GM19351 (cell line): ENCODE measurements at regions not wholly inside any gene's neighbourhood (a gene's known extent, or its start where the extent isn't known, plus 50 kb on each side); places are given as distances from the start of the nearest gene placed in this dataset.
"Not testable (repeated sequence)": the region's sequence is repeated elsewhere in the genome, so short reads cannot be mapped to it uniquely, and the experiment has no call there.

Source experiments
- ATAC-seq: cut with Tn5 transposase; IDR thresholded peaks from one replicate; pipeline ENCODE4 v1.9.1; 2021; ENCODE audit warnings: mild to moderate bottlenecking, moderate library complexity; ENCODE audit not compliant: unreplicated experiment

DNA sequence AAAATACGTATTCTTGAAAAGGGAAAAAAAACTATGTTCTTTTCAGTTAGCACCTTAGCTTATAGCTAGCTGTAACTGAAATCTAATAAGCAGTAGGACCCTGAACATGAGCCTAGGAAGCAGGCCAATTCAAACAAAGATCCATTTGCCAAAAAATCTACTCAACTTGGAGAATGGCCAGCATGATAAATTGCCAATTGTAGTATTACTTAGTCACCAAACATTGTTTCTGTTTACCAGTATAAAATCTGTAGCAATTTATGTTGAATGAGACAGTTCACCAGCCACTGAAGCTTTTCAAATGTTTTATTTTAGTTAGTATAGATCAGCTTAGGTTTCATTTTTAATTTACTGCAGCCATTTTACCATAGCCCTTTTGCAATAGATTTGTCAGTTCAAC lies 323.6 kb upstream of the DIPK2B start:
- ATAC-seq, result no peak

DNA sequence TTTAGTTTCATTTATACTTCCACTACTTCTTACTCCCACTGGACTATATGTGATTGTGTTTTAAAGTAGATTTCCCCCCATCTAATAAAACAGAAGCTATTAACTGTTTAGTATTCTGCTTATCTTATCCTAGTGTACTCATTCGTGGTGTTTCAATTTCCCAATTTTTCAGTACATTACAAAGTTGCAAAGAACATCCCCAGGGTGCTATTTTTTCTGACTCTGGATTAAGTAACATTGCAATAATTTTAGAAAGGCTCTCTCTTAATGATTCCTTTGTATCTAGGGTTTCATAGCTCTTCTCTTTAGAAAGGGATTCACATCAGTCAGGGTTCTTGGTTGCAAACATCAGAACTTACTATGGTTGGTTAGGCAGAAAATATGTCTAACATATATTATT lies 317.9 kb upstream of the DIPK2B start:
- no peak for ATAC-seq

DNA sequence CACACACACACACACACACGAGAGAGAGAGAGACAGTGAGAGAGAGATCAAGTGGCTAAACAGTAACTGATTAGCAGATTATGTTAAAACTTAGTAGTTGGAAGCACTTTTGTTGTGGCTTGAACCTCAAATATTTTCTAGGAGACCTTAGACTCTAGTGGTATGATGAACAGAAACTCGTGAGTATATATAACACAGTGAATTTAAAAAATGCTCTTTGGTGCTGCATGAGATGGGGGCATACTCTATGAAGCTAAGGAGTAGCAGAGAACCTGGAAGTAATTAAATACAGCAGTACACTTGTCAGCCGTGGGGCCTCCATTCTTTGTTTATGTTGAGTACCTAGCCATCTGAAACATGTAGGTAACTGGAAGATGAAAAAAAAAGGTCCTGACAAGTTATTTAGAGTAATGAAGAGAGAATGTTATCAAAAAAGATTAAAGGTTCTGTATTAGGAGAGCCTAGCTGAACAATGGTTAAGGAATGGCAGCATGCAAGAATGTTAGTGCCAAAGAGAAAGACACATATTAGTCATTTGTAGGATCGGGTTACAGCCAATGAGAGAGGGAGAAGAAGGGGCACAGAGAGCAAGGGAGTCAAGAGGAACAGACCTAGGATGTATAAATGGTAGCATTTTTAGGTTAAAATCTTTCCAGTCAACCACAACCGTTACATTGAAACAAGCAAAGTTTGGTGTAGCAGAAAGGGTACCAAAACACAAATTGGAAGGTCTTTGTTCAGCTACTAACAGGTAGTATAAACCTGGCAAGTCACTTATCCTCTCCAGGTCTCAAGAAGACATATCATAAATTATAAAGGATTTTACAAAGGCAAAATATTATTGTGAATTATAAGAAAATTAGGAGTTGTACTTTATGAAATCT lies 316.7 kb upstream of the DIPK2B start:
- ATAC-seq, result no peak

DNA sequence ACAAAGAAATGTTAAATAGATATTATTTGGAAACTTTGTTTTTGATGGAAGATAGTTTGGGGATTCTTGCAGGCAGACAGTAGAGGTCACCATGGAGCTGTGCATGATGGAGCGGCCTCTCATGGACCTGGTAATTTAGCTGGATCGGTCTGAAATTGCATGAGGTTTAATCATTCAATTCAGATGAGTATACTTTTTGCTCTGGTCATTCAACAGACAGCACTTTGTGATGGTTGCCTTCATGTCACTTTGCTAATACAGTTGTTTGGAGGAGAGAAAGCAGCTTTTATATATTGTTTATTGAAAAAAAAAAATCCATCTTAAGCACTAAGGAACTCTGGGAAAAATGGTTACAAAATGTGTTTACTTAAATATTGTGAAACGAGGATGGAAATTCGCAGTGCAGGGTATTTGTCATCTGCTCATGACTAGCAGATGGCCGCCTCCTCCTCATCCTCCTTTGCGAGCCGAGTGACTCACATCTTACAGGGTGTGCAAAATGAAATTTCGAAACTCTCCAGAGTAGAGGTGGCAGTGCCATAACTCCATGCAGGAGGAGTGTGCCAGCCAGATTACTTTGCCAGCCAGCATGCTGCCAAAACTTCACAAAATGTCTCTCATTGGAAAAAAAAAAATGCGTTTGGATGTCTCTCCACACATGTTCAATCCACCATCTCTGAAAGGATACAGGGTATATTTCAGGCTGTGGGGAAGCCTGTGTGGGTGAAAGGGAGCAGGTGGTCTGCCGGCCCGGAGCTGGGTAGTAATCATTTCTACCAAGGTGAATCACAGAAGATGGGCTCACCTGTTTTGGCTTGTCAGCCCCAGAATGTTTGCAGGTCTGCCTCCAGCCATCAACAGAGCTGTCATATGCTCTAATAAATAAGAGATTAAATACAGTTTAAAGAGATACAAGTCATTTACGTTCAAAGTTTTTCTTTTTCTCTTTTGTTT lies 314.9 kb upstream of the DIPK2B start:
- no peak for ATAC-seq

DNA sequence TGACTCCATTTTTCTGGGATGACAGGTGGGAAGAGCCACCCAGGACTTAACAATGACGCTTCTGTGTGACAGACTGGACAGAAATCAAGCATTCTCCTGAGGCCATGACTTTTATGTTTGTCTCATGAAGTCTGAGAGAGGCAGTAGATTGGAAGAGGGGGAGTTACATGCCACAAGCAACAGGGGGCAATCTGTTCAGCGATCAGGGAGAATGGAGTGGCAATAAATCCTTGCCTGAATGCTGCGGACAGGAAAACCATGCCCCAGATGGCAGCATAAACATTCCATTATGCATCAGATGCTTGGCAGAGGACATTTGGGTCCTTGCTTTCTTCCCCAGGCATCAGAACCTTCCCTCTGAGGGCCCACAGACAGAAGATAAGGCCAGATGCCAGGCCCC lies 312.4 kb upstream of the DIPK2B start:
- no peak for ATAC-seq

DNA sequence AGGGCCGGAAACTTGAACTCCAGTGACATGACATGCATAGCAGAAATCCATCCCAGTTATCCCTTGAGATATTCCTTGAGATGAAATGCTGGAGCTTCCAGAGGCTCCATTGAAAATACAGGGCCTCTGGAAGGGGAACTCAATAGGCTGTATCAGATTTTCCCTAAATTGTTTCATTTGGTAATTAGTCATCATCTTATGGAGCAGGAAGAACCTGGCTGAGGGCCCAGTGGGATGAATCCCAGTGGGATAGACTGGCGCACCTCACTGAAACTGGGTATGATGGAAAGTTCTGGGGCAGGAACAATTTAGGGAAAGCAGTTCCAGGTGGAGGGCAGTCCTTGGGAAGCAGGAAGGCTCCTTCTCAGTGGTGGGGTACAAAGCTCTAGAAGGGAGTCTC lies 307.8 kb upstream of the DIPK2B start:
- no peak for ATAC-seq

DNA sequence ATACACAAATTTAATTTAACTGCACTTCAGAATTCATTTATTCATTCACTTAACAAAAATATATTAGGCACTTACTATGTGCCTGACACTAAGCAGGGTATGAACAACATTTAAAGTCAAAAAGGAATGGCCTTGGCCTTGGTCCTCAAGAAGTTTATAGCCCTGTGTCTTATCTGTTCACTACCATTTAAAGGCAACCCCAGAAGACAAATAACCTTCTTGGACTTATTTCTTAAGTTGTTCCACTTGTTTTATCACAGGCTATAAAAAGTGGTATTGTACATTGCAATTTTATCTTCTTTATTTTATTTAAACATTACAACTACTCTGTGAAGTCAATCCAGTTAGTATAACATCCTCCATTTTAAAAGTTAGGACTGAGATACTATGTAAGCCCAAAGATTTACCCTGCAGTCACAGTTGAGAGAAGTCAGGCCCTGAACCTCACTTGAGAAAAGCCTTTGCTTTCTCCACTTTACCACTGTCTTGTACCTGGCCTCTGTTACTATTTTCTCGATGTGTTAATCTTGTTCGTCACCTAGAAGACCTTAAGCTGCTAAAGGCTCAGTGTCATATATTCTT lies 305.6 kb upstream of the DIPK2B start:
- no peak for ATAC-seq

DNA sequence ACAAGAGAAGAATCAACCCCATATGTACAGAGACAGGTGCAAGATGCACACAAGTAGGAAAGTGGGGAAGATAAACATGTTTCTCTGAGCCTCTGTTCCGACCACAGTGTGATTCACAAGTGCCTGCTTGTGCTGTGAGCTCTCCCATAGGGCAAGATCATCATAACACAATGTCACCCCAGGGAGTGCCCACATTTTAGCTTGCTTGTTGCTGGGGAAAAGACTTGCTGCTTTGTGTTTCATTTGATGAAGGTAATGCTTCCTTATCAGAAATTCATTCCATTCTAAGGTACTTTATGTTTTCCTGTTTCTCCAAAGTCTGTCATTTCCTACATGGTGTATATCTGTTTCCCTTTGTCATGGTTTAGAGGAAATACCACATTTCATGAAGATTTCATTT lies 304.5 kb upstream of the DIPK2B start:
- no peak for ATAC-seq

DNA sequence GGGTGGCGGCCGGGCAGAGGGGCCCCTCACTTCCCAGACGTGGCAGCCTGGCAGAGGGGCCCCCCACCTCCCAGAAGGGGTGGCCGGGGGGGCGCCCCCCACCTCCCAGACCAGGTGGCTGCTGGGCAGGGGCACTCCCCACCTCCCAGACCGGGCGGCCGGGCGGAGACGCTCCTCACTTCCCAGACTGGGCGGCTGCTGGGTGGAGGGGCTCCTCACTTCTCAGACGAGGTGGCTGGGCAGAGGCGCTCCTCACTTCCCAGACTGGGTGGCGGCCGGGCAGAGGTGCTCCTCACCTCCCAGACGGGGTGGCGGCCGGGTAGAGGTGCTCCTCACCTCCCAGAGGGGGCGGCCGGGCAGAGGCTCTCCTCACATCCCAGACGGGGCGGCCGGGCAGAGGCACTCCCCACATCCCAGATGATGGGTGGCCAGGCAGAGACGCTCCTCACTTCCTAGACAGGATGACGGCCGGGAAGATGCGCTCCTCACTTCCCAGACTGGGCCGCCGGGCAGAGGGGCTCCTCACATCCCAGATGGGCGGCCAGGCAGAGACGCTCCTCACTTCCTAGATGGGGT lies 303.2 kb upstream of the DIPK2B start:
- not testable (repeated sequence) for ATAC-seq

DNA sequence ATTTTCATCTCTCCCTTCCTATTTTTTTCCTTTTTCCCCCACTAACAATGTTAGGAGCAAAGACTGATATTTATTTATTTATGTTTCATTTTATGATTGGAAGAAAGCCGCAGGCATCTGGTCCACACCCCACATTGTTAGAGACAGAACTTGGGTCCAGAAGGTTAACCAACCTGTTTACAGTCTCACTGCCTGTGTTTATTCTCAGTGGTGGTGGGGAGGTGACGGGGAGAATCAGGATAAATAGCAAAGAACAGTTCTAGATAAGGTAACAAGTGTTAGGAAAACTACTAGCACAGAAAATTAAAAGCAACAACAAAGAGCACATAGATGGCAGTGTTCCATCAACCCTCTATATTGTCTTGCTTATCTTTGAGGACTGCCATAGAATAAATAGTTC lies 301.7 kb upstream of the DIPK2B start:
- ATAC-seq, result no peak

DNA sequence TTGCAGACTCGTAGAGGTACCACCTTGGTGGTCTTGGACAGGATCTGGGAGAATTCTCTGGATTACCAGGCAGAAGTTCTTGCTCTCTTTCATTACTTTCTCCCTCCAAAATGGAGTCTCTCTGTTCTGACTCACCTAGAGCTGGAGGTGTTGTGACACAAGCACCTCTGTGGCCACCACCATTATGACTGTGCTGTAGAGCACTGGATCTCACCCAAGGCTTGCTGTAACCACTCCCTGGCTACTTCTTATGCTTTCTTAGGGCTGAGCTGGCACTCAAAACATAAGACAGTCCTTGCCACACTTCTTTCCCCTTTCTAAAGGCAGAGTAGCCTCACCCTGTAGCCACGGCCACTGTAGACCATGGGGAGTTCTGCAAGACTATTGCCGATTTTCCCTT lies 296.6 kb upstream of the DIPK2B start:
- no peak for ATAC-seq

DNA sequence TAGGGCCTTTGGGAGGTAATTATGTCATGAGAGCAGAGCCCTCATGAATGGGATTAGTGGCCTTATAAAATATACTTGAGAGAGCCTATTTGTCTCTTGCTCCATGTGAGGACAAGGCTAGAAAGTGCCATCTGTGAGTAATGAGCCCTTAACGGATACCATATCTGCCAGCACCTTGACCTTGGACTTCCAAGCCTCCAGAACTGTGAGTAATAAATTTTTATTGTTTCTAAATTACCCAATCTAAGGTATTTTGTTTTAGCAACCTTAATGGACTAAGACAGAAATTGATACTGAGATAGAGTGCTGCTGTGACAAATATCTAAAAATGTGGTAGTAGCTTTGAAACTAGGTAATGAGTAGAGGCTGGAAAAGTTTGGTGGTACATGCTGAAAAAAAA lies 285.0 kb upstream of the DIPK2B start:
- ATAC-seq, result no peak

DNA sequence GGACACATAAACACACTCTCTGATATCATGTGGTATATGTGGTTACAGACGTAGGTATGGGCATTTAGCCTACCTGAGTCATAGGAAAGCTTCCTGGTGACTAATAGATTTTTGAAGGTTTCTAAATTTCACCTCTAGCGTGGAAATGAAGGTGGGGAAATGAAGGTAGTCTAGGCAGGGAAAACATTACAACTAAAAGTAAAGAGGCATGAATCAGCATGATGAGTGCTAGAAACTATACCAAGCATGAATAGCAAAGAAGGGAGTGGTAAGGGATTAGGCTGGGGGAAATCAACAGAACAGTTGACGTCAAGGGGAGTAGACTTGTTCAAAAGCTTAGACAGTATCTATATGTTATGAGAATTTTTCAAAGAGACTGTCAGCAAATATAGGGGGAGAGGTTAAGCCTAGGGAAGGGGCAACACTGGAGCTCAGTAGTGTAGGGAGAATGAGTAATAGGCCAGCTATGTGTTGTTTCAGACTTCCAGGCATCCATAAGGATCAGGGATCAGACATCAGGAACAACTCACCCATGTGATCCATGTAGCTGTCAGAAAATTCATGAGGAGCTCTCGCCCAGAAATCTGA lies 279.3 kb upstream of the DIPK2B start:
- no peak for ATAC-seq

DNA sequence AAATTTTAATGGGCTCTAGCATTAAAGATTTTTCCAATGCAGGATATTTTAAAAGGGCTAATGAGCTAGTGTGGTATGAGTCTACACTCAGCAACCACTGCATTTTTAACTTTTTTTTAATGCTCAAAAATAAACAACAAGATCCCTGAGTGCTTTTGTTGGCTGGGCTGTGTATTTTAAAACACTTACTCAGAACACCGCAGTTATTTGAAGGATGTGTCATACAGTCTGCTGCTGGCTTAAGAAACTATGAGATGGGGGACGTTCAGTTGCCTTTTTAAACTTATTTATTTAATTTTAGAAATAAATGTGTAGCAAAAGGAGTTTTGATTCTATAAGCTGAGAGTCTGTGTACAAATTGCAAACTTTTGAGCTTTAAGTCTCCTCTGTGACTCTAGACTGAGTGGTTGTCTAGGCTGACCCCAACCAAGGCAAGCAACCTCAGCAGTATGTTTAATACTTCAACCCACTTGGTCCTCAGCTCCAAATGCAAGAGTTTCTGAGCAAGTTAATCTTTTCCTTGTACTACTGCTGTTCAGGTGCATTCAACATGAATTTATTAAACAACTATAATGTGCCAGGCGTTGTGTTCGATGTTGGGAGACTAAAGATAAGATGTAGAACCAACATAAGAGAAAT lies 278.6 kb upstream of the DIPK2B start:
- no peak for ATAC-seq

DNA sequence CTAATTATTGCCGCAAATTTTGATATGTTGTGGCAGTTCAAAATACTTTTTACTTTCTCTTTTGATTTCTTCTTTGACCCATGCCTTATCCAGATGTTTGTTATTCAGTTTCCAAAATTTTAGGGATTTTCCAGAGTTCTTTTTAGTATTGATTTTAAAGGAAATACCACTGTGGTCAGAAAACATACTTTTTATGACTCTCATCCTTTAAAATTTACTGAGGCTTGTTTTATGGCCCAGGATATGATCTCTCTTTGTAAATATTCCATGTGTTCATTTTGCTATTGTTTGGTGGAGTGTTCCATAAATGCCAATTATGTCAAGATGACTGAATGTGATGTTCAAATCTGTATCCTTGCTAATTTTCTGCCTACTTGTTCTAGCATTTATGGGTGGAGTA lies 272.3 kb upstream of the DIPK2B start:
- no peak for ATAC-seq

DNA sequence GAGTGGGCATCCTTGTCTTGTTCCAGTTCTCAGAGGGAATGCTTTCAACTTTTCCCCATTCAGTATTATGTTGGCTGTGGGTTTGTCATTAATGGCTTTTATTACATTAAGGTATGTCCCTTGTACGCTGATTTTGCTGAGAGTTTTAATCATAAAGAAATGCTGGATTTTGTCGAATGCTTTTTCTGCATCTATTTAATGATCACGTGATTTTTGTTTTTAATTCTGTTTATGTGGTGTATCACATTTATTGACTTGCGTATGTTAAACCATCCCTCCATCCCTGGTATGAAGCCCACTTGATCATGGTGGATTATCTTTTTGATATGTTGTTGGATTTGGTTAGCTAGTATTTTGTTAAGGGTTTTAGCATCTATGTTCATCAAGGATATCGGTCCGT lies 266.9 kb upstream of the DIPK2B start:
- not testable (repeated sequence) for ATAC-seq

DNA sequence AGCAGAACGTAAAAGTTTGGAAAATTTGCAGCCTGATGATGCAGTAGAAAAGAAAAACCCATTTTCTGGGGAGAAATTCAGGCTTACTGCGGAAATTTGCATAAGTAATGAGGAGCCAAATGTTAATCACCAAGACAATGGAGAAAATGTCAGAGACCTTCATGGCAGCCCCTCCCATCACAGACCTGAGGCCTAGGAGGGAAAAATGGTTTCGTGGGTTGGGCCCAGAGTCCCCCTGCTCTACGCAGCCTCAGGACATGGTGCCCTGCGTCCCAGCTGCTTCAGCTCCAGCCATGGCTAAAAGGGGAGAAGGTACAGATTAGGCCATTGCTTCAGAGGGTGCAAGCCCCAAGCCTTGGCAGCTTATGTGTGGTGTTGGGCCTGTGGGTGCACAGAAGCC lies 255.1 kb upstream of the DIPK2B start:
- not testable (repeated sequence) for ATAC-seq

DNA sequence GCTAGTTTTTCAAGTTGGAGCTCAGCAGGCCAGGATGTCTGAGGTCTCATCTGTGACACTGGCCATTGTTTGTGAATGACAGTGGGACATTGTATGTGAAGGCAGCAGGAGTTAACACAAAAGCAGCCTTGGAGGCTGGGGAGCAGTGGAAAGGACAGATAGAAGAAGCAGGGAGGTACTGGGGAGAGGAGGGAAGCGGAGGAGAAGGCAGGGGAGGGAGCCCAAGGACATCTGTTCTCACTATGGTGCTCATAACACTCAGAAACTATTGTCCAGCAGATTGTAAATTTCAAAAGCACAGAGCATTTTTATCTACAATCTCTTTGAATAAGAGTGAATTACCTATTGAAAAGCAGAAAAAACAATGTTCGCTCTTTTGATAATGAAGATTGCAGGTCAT lies 253.6 kb upstream of the DIPK2B start:
- ATAC-seq, result no peak

DNA sequence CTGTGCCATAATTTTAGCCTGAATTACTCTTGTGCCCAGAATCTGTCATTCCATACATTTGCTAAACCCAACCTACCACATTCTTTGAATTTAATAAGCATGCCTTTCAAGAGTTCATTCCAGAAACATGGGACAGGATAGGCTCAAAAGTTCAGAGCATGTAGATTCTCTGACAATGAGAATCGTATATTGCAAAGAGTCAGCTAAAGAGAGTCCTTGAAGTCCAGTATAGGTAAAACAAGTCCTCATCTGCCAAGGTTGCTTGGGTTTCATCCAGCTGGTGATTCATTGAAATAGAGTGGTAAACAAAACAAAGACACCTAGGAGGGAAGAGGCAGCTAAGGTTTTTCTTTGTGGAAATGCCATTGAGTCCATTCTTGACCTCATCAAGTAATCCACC lies 249.3 kb upstream of the DIPK2B start:
- ATAC-seq, result no peak

DNA sequence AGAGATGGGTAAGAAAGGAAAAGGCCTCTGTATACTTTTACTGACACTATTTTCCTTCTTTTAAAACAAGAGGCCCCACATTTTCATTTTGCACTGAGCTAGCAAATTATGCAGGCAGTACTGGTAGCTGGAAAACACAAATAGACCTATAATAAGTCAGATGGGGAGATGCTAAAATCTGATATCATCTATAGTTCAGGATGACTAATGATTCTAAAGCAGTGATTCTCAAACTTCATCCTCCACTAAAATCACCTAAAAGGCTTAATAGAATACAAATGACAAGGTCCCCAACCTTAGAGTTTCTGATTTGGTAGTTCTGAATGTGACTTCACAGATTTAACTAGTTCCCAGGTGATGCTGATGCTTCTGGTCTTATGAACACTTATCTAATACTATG lies 247.3 kb upstream of the DIPK2B start:
- ATAC-seq, result no peak
